Mesenchymal stem cell (in vitro differentiated cells and primary cell): ENCODE measurements at regions not wholly inside any gene's neighbourhood (a gene's known extent, or its start where the extent isn't known, plus 50 kb on each side); places are given as distances from the start of the nearest gene placed in this dataset.

Source experiments
- DNase-seq: peaks from one replicate; pipeline ENCODE4 v3.0.0-alpha.2; 2013
- H2AFZ ChIP-seq: one replicate; pipeline ENCODE4 v1.6.1; 2013; ENCODE audit warnings: low read depth, mild to moderate bottlenecking, control low read depth, inconsistent platforms, low read length, moderate library complexity
- H2AK5ac ChIP-seq: 2 replicates; pipeline ENCODE4 v1.6.1; 2013; ENCODE audit warnings: low read length, moderate library complexity, mild to moderate bottlenecking, inconsistent platforms; ENCODE audit not compliant: severe bottlenecking
- H2BK120ac ChIP-seq: one replicate; pipeline ENCODE4 v1.6.1; 2013; ENCODE audit warnings: low read depth, mild to moderate bottlenecking, inconsistent platforms, low read length, moderate library complexity
- H2BK12ac ChIP-seq, 2 experiments: one replicate each; pipeline ENCODE4 v1.6.1; 2013; ENCODE audit warnings: inconsistent platforms in 2 of 2, low read length in 2 of 2, mild to moderate bottlenecking in 2 of 2, moderate library complexity in 2 of 2, control low read depth in 1 of 2
- H2BK15ac ChIP-seq: one replicate; pipeline ENCODE4 v1.6.1; 2013; ENCODE audit warnings: mild to moderate bottlenecking, low read depth, inconsistent platforms; ENCODE audit not compliant: poor library complexity, severe bottlenecking
- H2BK5ac ChIP-seq: 2 replicates; pipeline ENCODE4 v1.6.1; 2013; ENCODE audit warnings: low read depth, mild to moderate bottlenecking, low read length, control low read depth, inconsistent platforms; ENCODE audit not compliant: poor library complexity, severe bottlenecking
- H3K14ac ChIP-seq, 2 experiments: one replicate each; pipeline ENCODE4 v1.6.1; 2013; ENCODE audit warnings: inconsistent platforms in 2 of 2, low read length in 2 of 2, control low read depth in 1 of 2, mild to moderate bottlenecking in 1 of 2, moderate library complexity in 1 of 2
- H3K18ac ChIP-seq, 2 experiments: one replicate each; pipeline ENCODE4 v1.6.1; 2013; ENCODE audit warnings: inconsistent platforms in 2 of 2, low read length in 2 of 2, control low read depth in 1 of 2, low read depth in 1 of 2, mild to moderate bottlenecking in 1 of 2
- H3K23ac ChIP-seq, 2 experiments: one replicate each; pipeline ENCODE4 v1.6.1; 2013; ENCODE audit warnings: inconsistent platforms in 2 of 2, low read length in 2 of 2, mild to moderate bottlenecking in 2 of 2, moderate library complexity in 2 of 2, control low read depth in 1 of 2
- H3K27ac ChIP-seq: 2 replicates; pipeline ENCODE4 v1.5.1; 2013; ENCODE audit warnings: mild to moderate bottlenecking, moderate library complexity, low read length, control low read depth, inconsistent platforms; ENCODE audit not compliant: poor library complexity, severe bottlenecking
- H3K27me3 ChIP-seq, 2 experiments: 2 replicates each; pipeline versions ENCODE4 v1.6.1 to v1.7.0; 2013; ENCODE audit warnings: low read length in 2 of 2, mild to moderate bottlenecking in 2 of 2, moderate library complexity in 2 of 2, control low read depth in 1 of 2, inconsistent platforms in 1 of 2; ENCODE audit not compliant: control insufficient read depth in 1 of 2, insufficient read depth in 1 of 2
- H3K36me3 ChIP-seq, 2 experiments: 2 replicates each; pipeline versions ENCODE4 v1.6.1 to v1.7.0; 2013; ENCODE audit warnings: low read length in 2 of 2, control low read depth in 1 of 2, inconsistent platforms in 1 of 2, low read depth in 1 of 2, mild to moderate bottlenecking in 1 of 2; ENCODE audit not compliant: insufficient read depth in 2 of 2, control insufficient read depth in 1 of 2
- H3K4ac ChIP-seq, 2 experiments: one replicate each; pipeline ENCODE4 v1.6.1; 2013; ENCODE audit warnings: inconsistent platforms in 2 of 2, low read length in 2 of 2, mild to moderate bottlenecking in 2 of 2, moderate library complexity in 2 of 2, control low read depth in 1 of 2, low read depth in 1 of 2
- H3K4me1 ChIP-seq: 2 replicates; pipeline ENCODE4 v1.6.1; 2013; ENCODE audit warnings: low read depth, low read length, control low read depth; ENCODE audit not compliant: control insufficient read depth, insufficient read depth
- H3K4me2 ChIP-seq: 2 replicates; pipeline ENCODE4 v1.6.1; 2013; ENCODE audit warnings: low read length, mild to moderate bottlenecking, inconsistent platforms; ENCODE audit not compliant: poor library complexity, severe bottlenecking
- H3K4me3 ChIP-seq, 2 experiments: 2 replicates each; pipeline versions ENCODE4 v1.5.1 to v1.7.0; 2013; ENCODE audit warnings: low read length in 2 of 2, mild to moderate bottlenecking in 2 of 2, control low read depth in 1 of 2, low read depth in 1 of 2; ENCODE audit not compliant: insufficient read depth in 1 of 2
- H3K79me1 ChIP-seq: replicated peaks from 2 replicates; pipeline ENCODE4 v1.6.1; 2013; ENCODE audit warnings: mild to moderate bottlenecking, control low read depth, low read length, inconsistent platforms; ENCODE audit not compliant: poor library complexity, severe bottlenecking
- H3K9ac ChIP-seq: 2 replicates; pipeline ENCODE4 v1.7.0; 2013; ENCODE audit warnings: mild to moderate bottlenecking, low read length, moderate library complexity
- H3K9me3 ChIP-seq: 2 replicates; pipeline ENCODE4 v1.7.0; 2013; ENCODE audit warnings: mild to moderate bottlenecking, low read length; ENCODE audit not compliant: control insufficient read depth
- H4K8ac ChIP-seq: one replicate; pipeline ENCODE4 v1.6.1; 2013; ENCODE audit warnings: inconsistent platforms, mild to moderate bottlenecking, low read length, moderate library complexity
- H4K91ac ChIP-seq: one replicate; pipeline ENCODE4 v1.6.1; 2013; ENCODE audit warnings: mild to moderate bottlenecking, low read length, inconsistent platforms
- WGBS: methylation state at CpG from one replicate; pipeline ENCODE4 v1.1.7; 2013; ENCODE audit warnings: mixed read lengths; 5-methylcytosine and 5-hydroxymethylcytosine counted together

DNA sequence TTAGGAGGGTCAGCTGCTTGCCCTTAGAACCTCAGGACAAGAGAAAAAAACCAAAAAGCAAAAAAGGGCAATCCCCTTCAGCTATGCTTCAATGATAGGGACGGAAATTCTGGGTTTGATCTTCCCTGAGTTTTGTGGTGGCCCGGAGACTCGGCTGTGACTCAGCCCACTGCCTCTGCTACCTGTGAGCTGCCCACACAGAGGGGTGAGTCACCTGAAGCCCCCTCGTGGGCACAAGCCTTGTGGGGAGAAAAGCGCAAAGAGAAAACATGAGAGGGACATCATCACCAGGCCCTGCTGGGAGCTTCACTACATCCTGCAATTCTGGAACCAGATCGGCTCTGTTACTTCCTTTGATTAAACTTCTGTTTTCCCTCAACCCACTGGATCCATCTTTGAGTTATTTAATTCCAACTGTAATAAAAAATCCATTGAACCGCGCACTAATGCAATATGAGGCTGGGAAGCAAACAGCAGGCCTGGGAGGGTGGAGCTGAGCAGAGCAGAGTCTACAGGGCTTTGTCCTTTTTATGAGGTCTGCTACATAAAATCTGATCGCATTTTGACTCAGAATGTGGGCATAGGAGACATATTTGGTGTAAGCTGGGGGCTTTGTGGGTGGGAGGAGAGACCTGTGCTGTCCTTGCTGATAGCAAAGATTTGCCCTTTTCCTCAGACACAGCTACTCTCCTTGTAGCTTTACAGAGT, 58.7 kb upstream of the STUM start:
- Histone ChIP-seq H3K4me2 (no peak overlapping the region), H3K23ac (no peak overlapping the region), H2AK5ac (no peak overlapping the region), H2BK120ac (no peak overlapping the region), H3K36me3 (no peaks in the 10 kb centered on the region), H3K18ac (no peak overlapping the region), H2BK15ac (no peak overlapping the region), H3K4ac (no peak overlapping the region), H3K27ac (no peak overlapping the region), H4K8ac (no peak overlapping the region), H3K27me3 (peaks cover 43 to 52% of the 10 kb centered on the region in 2 experiments), H3K4me1 (no peaks in the 10 kb centered on the region), H2BK5ac (no peak overlapping the region), H3K9me3 (peaks cover 4% of the 10 kb centered on the region), H3K14ac (no peak overlapping the region), H2BK12ac (no peak overlapping the region), H2AFZ (no peak overlapping the region), H3K9ac (no peak overlapping the region), H4K91ac (no peak overlapping the region), H3K79me1 (no peaks in the 10 kb centered on the region), H3K4me3 (no peak overlapping the region)
- WGBS, result 82% methylated on average over 9 of the region's 9 CpGs
- DNase-seq, result no peak

GRCh38 chr1:226490426-226490809, 58.1 kb upstream of the STUM start:
- Histone ChIP-seq H3K27ac (no peak overlapping the region), H2BK120ac (no peak overlapping the region), H3K18ac (no peak overlapping the region), H3K4me1 (no peaks in the 10 kb centered on the region), H3K9me3 (peaks cover 4% of the 10 kb centered on the region), H3K9ac (no peak overlapping the region), H3K36me3 (no peaks in the 10 kb centered on the region), H4K91ac (no peak overlapping the region), H3K27me3 (peaks cover 40 to 46% of the 10 kb centered on the region in 2 experiments), H2BK15ac (no peak overlapping the region), H3K4ac (no peak overlapping the region), H3K14ac (no peak overlapping the region), H3K4me2 (no peak overlapping the region), H3K4me3 (no peak overlapping the region), H4K8ac (no peak overlapping the region), H2AK5ac (no peak overlapping the region), H2BK5ac (no peak overlapping the region), H3K23ac (no peak overlapping the region), H3K79me1 (no peaks in the 10 kb centered on the region), H2BK12ac (no peak overlapping the region), H2AFZ (no peak overlapping the region)
- DNase-seq, result no peak
- WGBS, result 59% methylated on average over 2 of the region's 2 CpGs

GRCh38 chr1:226491093-226491850, 57.3 kb upstream of the STUM start:
- Histone ChIP-seq H3K4ac (no peak overlapping the region), H2BK12ac (no peak overlapping the region), H3K23ac (no peak overlapping the region), H2AFZ (no peak overlapping the region), H2AK5ac (no peak overlapping the region), H3K27me3 (peaks cover 38 to 42% of the 10 kb centered on the region in 2 experiments), H2BK120ac (no peak overlapping the region), H3K4me1 (no peaks in the 10 kb centered on the region), H3K9ac (no peak overlapping the region), H2BK15ac (no peak overlapping the region), H3K18ac (no peak overlapping the region), H3K27ac (no peak overlapping the region), H3K9me3 (peaks cover 4% of the 10 kb centered on the region), H2BK5ac (no peak overlapping the region), H3K4me3 (no peak overlapping the region), H3K79me1 (no peaks in the 10 kb centered on the region), H3K4me2 (no peak overlapping the region), H4K8ac (no peak overlapping the region), H3K14ac (no peak overlapping the region), H4K91ac (no peak overlapping the region), H3K36me3 (no peaks in the 10 kb centered on the region)
- no peak for DNase-seq
- WGBS, result 59% methylated on average over 4 of the region's 4 CpGs

GRCh38 chr1:226492426-226493137, 56.0 kb upstream of the STUM start:
- H3K79me1 ChIP-seq, result no peaks in the 10 kb centered on the region
- no peak overlapping the region for H3K14ac ChIP-seq
- H3K4me2 ChIP-seq, result no peak overlapping the region
- no peak overlapping the region for H4K8ac ChIP-seq
- peaks cover 46% of the 10 kb centered on the region in 2 experiments for H3K27me3 ChIP-seq
- no peak overlapping the region for H3K4me3 ChIP-seq
- no peak overlapping the region for H3K9ac ChIP-seq
- no peak overlapping the region for H2AK5ac ChIP-seq
- H3K27ac ChIP-seq, result no peak overlapping the region
- H3K9me3 ChIP-seq, result no peaks in the 10 kb centered on the region
- no peak overlapping the region for H2BK12ac ChIP-seq
- no peak overlapping the region for H2BK15ac ChIP-seq
- no peaks in the 10 kb centered on the region for H3K4me1 ChIP-seq
- H2AFZ ChIP-seq, result no peak overlapping the region
- H2BK5ac ChIP-seq, result no peak overlapping the region
- no peak overlapping the region for H3K23ac ChIP-seq
- DNase-seq, result no peak
- H3K4ac ChIP-seq, result no peak overlapping the region
- no peaks in the 10 kb centered on the region for H3K36me3 ChIP-seq
- no peak overlapping the region for H3K18ac ChIP-seq
- H4K91ac ChIP-seq, result no peak overlapping the region
- WGBS, result 92% methylated on average over 6 of the region's 7 CpGs
- H2BK120ac ChIP-seq, result no peak overlapping the region
